Colonic mucosa (tissue), 4 donors: ENCODE measurements at regions not wholly inside any gene's neighbourhood (a gene's known extent, or its start where the extent isn't known, plus 50 kb on each side); places are given as distances from the start of the nearest gene placed in this dataset.

ENCODE experiments used
- DNase-seq: peaks from one replicate; pipeline ENCODE4 v3.0.0-alpha.2; 2020
- H3K27ac ChIP-seq: fragments of 200-600 bp; one replicate; pipeline ENCODE4 v1.8.0; 2021
- H3K27me3 ChIP-seq: fragments of 200-600 bp; one replicate; pipeline ENCODE4 v1.8.0; 2021
- H3K36me3 ChIP-seq: fragments of 200-600 bp; one replicate; pipeline ENCODE4 v1.8.0; 2021
- H3K4me1 ChIP-seq: fragments of 200-600 bp; one replicate; pipeline ENCODE4 v1.8.0; 2021; ENCODE audit warnings: mild to moderate bottlenecking
- H3K4me3 ChIP-seq: fragments of 200-600 bp; one replicate; pipeline ENCODE4 v1.8.0; 2021
- H3K9ac ChIP-seq, 2 donors: one replicate each; pipeline ENCODE4 v1.7.0; 2013; ENCODE audit warnings: control low read depth in 2 of 2, low read depth in 2 of 2, low read length in 2 of 2
- H3K9me3 ChIP-seq: fragments of 200-600 bp; one replicate; pipeline ENCODE4 v1.8.0; 2021
- CTCF ChIP-seq: fragments of 200-600 bp; IDR thresholded peaks from one replicate; pipeline ENCODE4 v1.8.0; 2022; ENCODE audit warnings: antibody characterized with exemption, mild to moderate bottlenecking
- intact Hi-C: fragments of 100-400 bp; cut with DNase I; formaldehyde crosslinking; loops from one replicate; pipeline ENCODE4 v1.14.1; 2022
- donor health status: healthy.
- donor health status: DM: no; HTN: no; CAD: no.
- donor health status: DM: no; HTN: no; CAD: no.

GRCh38 chr11:106390078-106390477 lies 312.6 kb downstream of the AASDHPPT start:
- H3K27me3 ChIP-seq = no peaks in the 10 kb centered on the region
- H3K4me3 ChIP-seq = no peak overlapping the region
- H3K9me3 ChIP-seq = no peaks in the 10 kb centered on the region
- H3K9ac ChIP-seq = no peak overlapping the region
- H3K27ac ChIP-seq = no peak overlapping the region
- no peaks in the 10 kb centered on the region for H3K36me3 ChIP-seq
- H3K4me1 ChIP-seq = no peaks in the 10 kb centered on the region
- TF ChIP-seq CTCF = no peak
- intact Hi-C loops = no loop called here
- DNase-seq = no peak

- Histone ChIP-seq H3K4me3 (no peak overlapping the region), H3K27me3 (no peaks in the 10 kb centered on the region), H3K36me3 (no peaks in the 10 kb centered on the region), H3K9me3 (no peaks in the 10 kb centered on the region), H3K9ac (no peak overlapping the region), H3K4me1 (no peaks in the 10 kb centered on the region), H3K27ac (no peak overlapping the region)
- intact Hi-C loops = no loop called here
- no peak for TF ChIP-seq CTCF
- no peak for DNase-seq
These were observed 314.4 kb downstream of the AASDHPPT start for GRCh38 chr11:106391771-106392420.

- Histone ChIP-seq H3K4me1 (no peaks in the 10 kb centered on the region), H3K4me3 (no peak overlapping the region), H3K27me3 (no peaks in the 10 kb centered on the region), H3K27ac (no peak overlapping the region), H3K36me3 (no peaks in the 10 kb centered on the region), H3K9ac (no peak overlapping the region), H3K9me3 (no peaks in the 10 kb centered on the region)
- intact Hi-C loops = no loop called here
- no peak for DNase-seq
- no peak for TF ChIP-seq CTCF
These were observed 318.4 kb downstream of the AASDHPPT start for GRCh38 chr11:106395716-106396349.

DNA sequence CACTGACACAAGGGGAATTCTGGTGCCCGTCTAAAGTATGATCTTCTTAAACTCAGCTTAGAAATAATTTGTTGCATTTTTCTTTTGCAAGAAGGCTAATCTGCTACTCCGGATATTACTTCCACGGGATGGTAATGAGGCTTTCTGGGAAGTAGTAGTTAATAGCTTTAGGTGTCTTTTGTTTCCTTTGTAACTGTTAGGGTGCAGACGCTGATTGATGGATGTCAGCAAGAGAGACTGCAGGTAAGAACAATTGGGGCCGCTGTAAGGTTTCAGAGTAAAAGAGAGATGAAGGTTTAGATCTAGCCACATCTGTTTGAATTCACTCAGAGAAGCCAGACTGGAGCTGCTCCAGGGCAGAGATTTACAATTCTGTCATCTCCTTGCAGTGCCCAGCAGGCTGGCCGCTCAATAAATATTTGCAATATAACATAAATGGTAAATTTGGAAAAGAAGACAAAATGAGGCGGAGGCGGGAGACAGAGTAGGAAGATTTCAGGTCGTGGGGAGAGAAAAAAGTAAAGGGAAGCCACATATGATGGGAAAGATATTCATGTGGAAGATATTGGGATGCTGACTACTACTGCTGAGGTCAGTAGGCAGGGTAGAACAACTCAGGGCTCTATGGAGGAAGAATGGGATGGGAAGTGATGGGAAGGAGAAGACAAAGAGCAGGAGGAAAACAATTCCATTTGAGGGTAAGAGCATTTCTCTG lies 320.5 kb downstream of the AASDHPPT start:
- Histone ChIP-seq H3K36me3 (no peaks in the 10 kb centered on the region), H3K4me1 (no peaks in the 10 kb centered on the region), H3K4me3 (no peak overlapping the region), H3K9me3 (no peaks in the 10 kb centered on the region), H3K27ac (no peak overlapping the region), H3K27me3 (no peaks in the 10 kb centered on the region), H3K9ac (no peak overlapping the region)
- no peak for TF ChIP-seq CTCF
- intact Hi-C loops = no loop called here
- no peak for DNase-seq

- Histone ChIP-seq H3K27me3 (no peaks in the 10 kb centered on the region), H3K9ac (no peak overlapping the region), H3K4me1 (no peaks in the 10 kb centered on the region), H3K36me3 (no peaks in the 10 kb centered on the region), H3K27ac (no peak overlapping the region), H3K4me3 (no peak overlapping the region), H3K9me3 (no peaks in the 10 kb centered on the region)
- DNase-seq = no peak
- intact Hi-C loops = no loop called here
- TF ChIP-seq CTCF = no peak
These were observed 321.1 kb downstream of the AASDHPPT start for GRCh38 chr11:106398502-106399075.
